GM12878 (cell line): ENCODE measurements at regions not wholly inside any gene's neighbourhood (a gene's known extent, or its start where the extent isn't known, plus 50 kb on each side); places are given as distances from the start of the nearest gene placed in this dataset.
A peak's percentile ranks its signal among the peaks of the same experiment; 100 is the strongest.

Source experiments
- ATAC-seq: fragments of 200-7000 bp; cut with Tn5 transposase; 3 replicates; pipeline ENCODE4 v1.9.1; 2020; ENCODE audit warnings: mild to moderate bottlenecking, moderate library complexity
- BruUV-seq: library from RNA; stranded (reverse); fragments of 400-500 nt; replicated peaks from 2 replicates; lab custom pipeline; 2021; lab: Mats Ljungman, UMichigan
- CTCF ChIA-PET: fragments of 300-600 bp; sonication (Branson Sonifier 250); formaldehyde crosslinking; extraction: SDS; loops from one replicate; lab custom pipeline; 2021; ENCODE audit warnings: inconsistent platforms; lab: Yijun Ruan, JAX
- POLR2A ChIA-PET: fragments of 350-600 bp; formaldehyde crosslinking; extraction: SDS; loops from one replicate; lab custom pipeline; 2021; ENCODE audit warnings: inconsistent platforms; lab: Charles Lee
- RAD21 ChIA-PET: fragments of 300-600 bp; sonication (Branson Sonifier 250); formaldehyde crosslinking; loops from one replicate; lab custom pipeline; 2023; ENCODE audit warnings: antibody characterized with exemption; ENCODE audit not compliant: unreplicated experiment; lab: Charles Lee
- SMC1A ChIA-PET: fragments of 300-600 bp; sonication (Branson Sonifier 250); formaldehyde crosslinking; loops from one replicate; lab custom pipeline; 2023; ENCODE audit not compliant: unreplicated experiment, uncharacterized antibody; lab: Charles Lee
- DNase-seq: peaks from one replicate; pipeline ENCODE4 v3.0.0-alpha.2; 2011; ENCODE audit warnings: low read depth, low spot score
- FAIRE-seq: peaks from 3 replicates; lab custom pipeline; 2011; peaks lifted over from hg19 to GRCh38; lab: Jason Lieb, UNC
- H2AFZ ChIP-seq: 2 replicates; pipeline ENCODE4 v1.6.0; 2011; ENCODE audit warnings: low read depth, low read length, control low read depth; ENCODE audit not compliant: control insufficient read depth
- H3K27ac ChIP-seq: 2 replicates; pipeline ENCODE4 v1.5.1; 2011; ENCODE audit warnings: control low read depth; ENCODE audit not compliant: control insufficient read depth, insufficient read depth
- H3K27me3 ChIP-seq, 2 experiments: replicated peaks in 1 of 2; 2 replicates each; pipeline versions ENCODE4 v1.6.0 to v1.6.1; 2011; ENCODE audit warnings: low read length in 1 of 2; ENCODE audit not compliant: control insufficient read depth in 2 of 2, insufficient read depth in 2 of 2
- H3K36me3 ChIP-seq, 2 experiments: 2 replicates each; pipeline ENCODE4 v1.5.1; 2011; ENCODE audit warnings: low read length in 1 of 2; ENCODE audit not compliant: control insufficient read depth in 2 of 2, insufficient read depth in 2 of 2
- H3K4me1 ChIP-seq: 2 replicates; pipeline ENCODE4 v1.6.1; 2011; ENCODE audit warnings: mild to moderate bottlenecking, low read length, moderate library complexity, mixed read lengths; ENCODE audit not compliant: control insufficient read depth, insufficient read depth
- H3K4me2 ChIP-seq: 2 replicates; pipeline ENCODE4 v1.6.0; 2011; ENCODE audit warnings: control low read depth; ENCODE audit not compliant: control insufficient read depth, insufficient read depth
- H3K4me3 ChIP-seq: fragments of 200-600 bp; sonication (generic); 2 replicates; pipeline ENCODE4 v1.5.1; 2016
- H3K79me2 ChIP-seq: 2 replicates; pipeline ENCODE4 v1.6.0; 2011; ENCODE audit warnings: low read length; ENCODE audit not compliant: control insufficient read depth, insufficient read depth
- H3K9ac ChIP-seq: 2 replicates; pipeline ENCODE4 v1.8.0; 2011; ENCODE audit warnings: low read length, control low read depth, mixed read lengths; ENCODE audit not compliant: control insufficient read depth, insufficient read depth
- H3K9me3 ChIP-seq: replicated peaks from 3 replicates; pipeline ENCODE4 v1.5.1; 2011; ENCODE audit warnings: mild to moderate bottlenecking, low read length; ENCODE audit not compliant: control insufficient read depth, insufficient read depth
- H4K20me1 ChIP-seq: 2 replicates; pipeline ENCODE4 v1.6.0; 2011; ENCODE audit not compliant: control insufficient read depth, insufficient read depth
- BRCA1 ChIP-seq: IDR thresholded peaks from 2 replicates; pipeline ENCODE4 v1.6.1; 2011; ENCODE audit warnings: low read depth, low read length, improper control_type of control experiment
- E4F1 ChIP-seq: fragments of 450-650 bp; IDR thresholded peaks from 2 replicates; pipeline ENCODE4 v1.6.1; 2018; ENCODE audit warnings: borderline replicate concordance, mild to moderate bottlenecking; ENCODE audit not compliant: partially characterized antibody
- EED ChIP-seq: sonication (generic); IDR thresholded peaks from 2 replicates; pipeline ENCODE4 v1.6.1; 2016; ENCODE audit warnings: antibody characterized with exemption, low read depth
- FOXK2 ChIP-seq: fragments of 450-650 bp; IDR thresholded peaks from 2 replicates; pipeline ENCODE4 v1.6.1; 2017; ENCODE audit warnings: mild to moderate bottlenecking, moderate library complexity
- GATAD2B ChIP-seq: fragments of 450-650 bp; conservative IDR thresholded peaks from 2 replicates; pipeline ENCODE4 v1.6.1; 2017; ENCODE audit warnings: low read depth, mild to moderate bottlenecking, moderate library complexity
- IRF3 ChIP-seq: fragments of 450-650 bp; IDR thresholded peaks from 2 replicates; pipeline ENCODE4 v1.6.1; 2014; ENCODE audit warnings: mild to moderate bottlenecking
- KDM1A ChIP-seq: fragments of 200-600 bp; sonication (generic); IDR thresholded peaks from 2 replicates; pipeline ENCODE4 v1.6.1; 2016; ENCODE audit warnings: borderline replicate concordance
- NFIC ChIP-seq: IDR thresholded peaks from 2 replicates; pipeline ENCODE4 v1.6.1; 2012; ENCODE audit warnings: low read depth, mild to moderate bottlenecking, inconsistent platforms, low read length, moderate library complexity
- TCF12 ChIP-seq: IDR thresholded peaks from 2 replicates; pipeline ENCODE4 v1.6.1; 2011; ENCODE audit warnings: low read depth, mild to moderate bottlenecking, low read length
- ZBTB11 ChIP-seq: fragments of 450-650 bp; formaldehyde crosslinking; IDR thresholded peaks from 2 replicates; pipeline ENCODE4 v1.5.0; 2022; ENCODE audit warnings: mild to moderate bottlenecking, missing genetic modification characterization
- WGBS: methylation state at CpG from one replicate; pipeline ENCODE4 v1.1.6; 2016; ENCODE audit warnings: low lambda C conversion rate; ENCODE audit not compliant: insufficient replicate concordance, insufficient coverage; ENCODE audit errors: missing lambda C conversion rate; 5-methylcytosine and 5-hydroxymethylcytosine counted together
- in situ Hi-C: fragments of 300-500 bp; cut with MboI; formaldehyde crosslinking; loops from 9 replicates; pipeline ENCODE4 v1.14.3; 2018; ENCODE audit warnings: mixed read lengths
- intact Hi-C: fragments of 100-400 bp; cut with micrococcal nuclease; formaldehyde crosslinking; loops from one replicate; pipeline ENCODE4 v1.14.2; 2022; ENCODE audit not compliant: unreplicated experiment
- TF ChIP-seq, protein P1 (sequence below): IDR thresholded peaks from 2 replicates; pipeline ENCODE4 v1.6.1; 2012; ENCODE audit warnings: mild to moderate bottlenecking, low read depth, low read length

- TF ChIP-seq KDM1A (no peak), EED (peak; percentile 70), BRCA1 (no peak)
Observed at GRCh38 chr4:30429813-30430761, 290.1 kb upstream of the PCDH7 start (continued).

DNA sequence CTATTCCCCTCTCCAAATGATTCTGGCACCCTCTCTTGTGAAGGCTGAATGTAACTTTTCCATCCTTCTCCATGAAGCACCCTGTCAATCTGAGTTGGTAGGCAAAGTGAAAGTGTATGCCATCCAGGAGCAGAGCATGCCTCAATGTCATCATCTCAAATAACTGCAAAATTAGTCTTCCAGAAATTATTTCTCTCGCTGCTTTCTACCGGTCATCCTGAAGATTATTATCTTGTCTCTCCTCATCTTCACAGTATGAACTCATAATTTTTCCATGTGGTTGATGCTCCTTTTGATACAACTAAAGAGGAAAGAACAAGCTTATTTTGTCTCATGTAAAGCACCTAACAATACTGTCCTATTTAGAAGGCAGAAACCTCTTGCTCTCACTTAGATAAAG is 285.5 kb upstream of the PCDH7 start:
- Histone ChIP-seq H2AFZ (no peak overlapping the region), H3K79me2 (no peaks in the 10 kb centered on the region), H4K20me1 (no peaks in the 10 kb centered on the region), H3K36me3 (no peaks in the 10 kb centered on the region), H3K9ac (no peak overlapping the region), H3K27me3 (no peaks in the 10 kb centered on the region), H3K9me3 (no peaks in the 10 kb centered on the region), H3K4me1 (no peaks in the 10 kb centered on the region), H3K27ac (no peak overlapping the region), H3K4me2 (no peak overlapping the region), H3K4me3 (no peak overlapping the region)
- no peak for ATAC-seq
- BruUV-seq: no TSS peak
- FAIRE-seq: no peak
- RAD21 ChIA-PET: no interaction called here
- POLR2A ChIA-PET: no interaction called here
- WGBS: 38% methylated on average over 2 of the region's 2 CpGs
- no peak for DNase-seq
- SMC1A ChIA-PET: interaction anchor here (0.7 kb wide), 1 partner anchor 185 kb away, joined by 3 read pairs; no protein-coding TSS in a partner anchor
- in situ Hi-C loops: no loop called here
- CTCF ChIA-PET: no interaction called here
- intact Hi-C loops: no loop called here
- TF ChIP-seq TCF12 (no peak), NFIC (no peak), GATAD2B (no peak), ZBTB11 (CRISPR knock-in tag) (no peak), E4F1 (no peak), IRF3 (no peak), FOXK2 (no peak)
- TF ChIP-seq, protein P1, sequence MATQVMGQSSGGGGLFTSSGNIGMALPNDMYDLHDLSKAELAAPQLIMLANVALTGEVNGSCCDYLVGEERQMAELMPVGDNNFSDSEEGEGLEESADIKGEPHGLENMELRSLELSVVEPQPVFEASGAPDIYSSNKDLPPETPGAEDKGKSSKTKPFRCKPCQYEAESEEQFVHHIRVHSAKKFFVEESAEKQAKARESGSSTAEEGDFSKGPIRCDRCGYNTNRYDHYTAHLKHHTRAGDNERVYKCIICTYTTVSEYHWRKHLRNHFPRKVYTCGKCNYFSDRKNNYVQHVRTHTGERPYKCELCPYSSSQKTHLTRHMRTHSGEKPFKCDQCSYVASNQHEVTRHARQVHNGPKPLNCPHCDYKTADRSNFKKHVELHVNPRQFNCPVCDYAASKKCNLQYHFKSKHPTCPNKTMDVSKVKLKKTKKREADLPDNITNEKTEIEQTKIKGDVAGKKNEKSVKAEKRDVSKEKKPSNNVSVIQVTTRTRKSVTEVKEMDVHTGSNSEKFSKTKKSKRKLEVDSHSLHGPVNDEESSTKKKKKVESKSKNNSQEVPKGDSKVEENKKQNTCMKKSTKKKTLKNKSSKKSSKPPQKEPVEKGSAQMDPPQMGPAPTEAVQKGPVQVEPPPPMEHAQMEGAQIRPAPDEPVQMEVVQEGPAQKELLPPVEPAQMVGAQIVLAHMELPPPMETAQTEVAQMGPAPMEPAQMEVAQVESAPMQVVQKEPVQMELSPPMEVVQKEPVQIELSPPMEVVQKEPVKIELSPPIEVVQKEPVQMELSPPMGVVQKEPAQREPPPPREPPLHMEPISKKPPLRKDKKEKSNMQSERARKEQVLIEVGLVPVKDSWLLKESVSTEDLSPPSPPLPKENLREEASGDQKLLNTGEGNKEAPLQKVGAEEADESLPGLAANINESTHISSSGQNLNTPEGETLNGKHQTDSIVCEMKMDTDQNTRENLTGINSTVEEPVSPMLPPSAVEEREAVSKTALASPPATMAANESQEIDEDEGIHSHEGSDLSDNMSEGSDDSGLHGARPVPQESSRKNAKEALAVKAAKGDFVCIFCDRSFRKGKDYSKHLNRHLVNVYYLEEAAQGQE: no peak
